ENCODE measurements at regions not wholly inside any gene's neighbourhood (a gene's known extent, or its start where the extent isn't known, plus 50 kb on each side); places are given as distances from the start of the nearest gene placed in this dataset.

- Histone ChIP-seq H4K20me1 (ENCODE audit: control insufficient read depth, insufficient read depth, low read length, poor library complexity, severe bottlenecking) (no peaks in the 10 kb centered on the region), H2AFZ (ENCODE audit: insufficient read depth, low read depth, low read length, poor library complexity, severe bottlenecking) (no peak overlapping the region), H3K9ac (ENCODE audit: low read length) (no peak overlapping the region), H3K27me3 (replicated peaks in 1 of 4; ENCODE audit: control extremely low read depth in 1 of 4, control insufficient read depth in 3 of 4, insufficient read depth in 4 of 4, low read length in 3 of 4) (peaks cover 0 to 34% (median 2%) of the 10 kb centered on the region in 4 experiments), H3K36me3 (replicated peaks in 1 of 2; ENCODE audit: control extremely low read depth in 1 of 2, control insufficient read depth in 1 of 2, extremely low read depth in 1 of 2, insufficient read depth in 2 of 2, low read length in 1 of 2) (no peaks in the 10 kb centered on the region), H3K79me2 (ENCODE audit: control insufficient read depth, insufficient read depth, low read length) (no peaks in the 10 kb centered on the region), H3K9me3 (ENCODE audit: control extremely low read depth in 1 of 3, control insufficient read depth in 2 of 3, insufficient read depth in 1 of 3, low read length in 2 of 3) (peaks cover 0 to 5% (median 0%) of the 10 kb centered on the region in 3 donors), H3K4me2 (replicated peaks; ENCODE audit: low read depth, low read length, poor library complexity, severe bottlenecking) (no peak overlapping the region), H3K4me3 (ENCODE audit: control extremely low read depth in 1 of 5, extremely low read depth in 1 of 5, insufficient read depth in 1 of 5, low read depth in 2 of 5, low read length in 4 of 5) (no peak overlapping the region), H3K27ac (ENCODE audit: low read length in 2 of 2) (no peak overlapping the region), H3K4me1 (ENCODE audit: control insufficient read depth in 2 of 2, insufficient read depth in 2 of 2, low read length in 2 of 2) (no peaks in the 10 kb centered on the region)
- intact Hi-C loops (cut with micrococcal nuclease) = no loop called here
- 93% methylated on average over 8 of the region's 11 CpGs for WGBS (ENCODE audit: insufficient coverage)
- Mint-ChIP-seq H3K27ac (no peak overlapping the region), H3K9me3 (ENCODE audit: insufficient read depth) (no peaks in the 10 kb centered on the region), H3K4me3 (no peak overlapping the region), H3K27me3 (peaks cover 48% of the 10 kb centered on the region), H3K4me1 (no peaks in the 10 kb centered on the region)
- CTCF ChIA-PET = interaction anchor here (1.0 kb wide), 1 partner anchor 13 kb away, joined by 3 read pairs; no protein-coding TSS in a partner anchor
- DNase-seq (no peak), ATAC-seq (ENCODE audit: low read depth) (no peak)
- POLR2A ChIA-PET = no interaction called here
- no peak for TF ChIP-seq EZH2 (IDR thresholded peaks at IDR 0.05; ENCODE audit: borderline replicate concordance, insufficient read depth, low read depth, low read length, poor library complexity, severe bottlenecking)
- TF ChIP-seq CTCF (IDR thresholded peaks at IDR 0.05) = no peak
Measured at GRCh38 chr10:78966182-78966787, 102.5 kb upstream of the ZMIZ1 start.

GRCh38 chr10:78966844-78967488, 101.8 kb upstream of the ZMIZ1 start:
- ATAC-seq (ENCODE audit: low read depth) (no peak), DNase-seq (no peak)
- Mint-ChIP-seq H3K9me3 (ENCODE audit: insufficient read depth) (no peaks in the 10 kb centered on the region), H3K27me3 (peaks cover 41% of the 10 kb centered on the region), H3K27ac (no peak overlapping the region), H3K4me1 (no peaks in the 10 kb centered on the region), H3K4me3 (no peak overlapping the region)
- Histone ChIP-seq H3K9ac (ENCODE audit: low read length) (no peak overlapping the region), H3K27ac (ENCODE audit: low read length in 2 of 2) (no peak overlapping the region), H3K9me3 (ENCODE audit: control extremely low read depth in 1 of 3, control insufficient read depth in 2 of 3, insufficient read depth in 1 of 3, low read length in 2 of 3) (peaks cover 0 to 5% (median 0%) of the 10 kb centered on the region in 3 donors), H2AFZ (ENCODE audit: insufficient read depth, low read depth, low read length, poor library complexity, severe bottlenecking) (no peak overlapping the region), H3K79me2 (ENCODE audit: control insufficient read depth, insufficient read depth, low read length) (no peaks in the 10 kb centered on the region), H3K27me3 (replicated peaks in 1 of 4; ENCODE audit: control extremely low read depth in 1 of 4, control insufficient read depth in 3 of 4, insufficient read depth in 4 of 4, low read length in 3 of 4) (peaks cover 0 to 34% (median 2%) of the 10 kb centered on the region in 4 experiments), H3K4me3 (ENCODE audit: control extremely low read depth in 1 of 5, extremely low read depth in 1 of 5, insufficient read depth in 1 of 5, low read depth in 2 of 5, low read length in 4 of 5) (no peak overlapping the region), H4K20me1 (ENCODE audit: control insufficient read depth, insufficient read depth, low read length, poor library complexity, severe bottlenecking) (no peaks in the 10 kb centered on the region), H3K4me1 (ENCODE audit: control insufficient read depth in 2 of 2, insufficient read depth in 2 of 2, low read length in 2 of 2) (no peaks in the 10 kb centered on the region), H3K4me2 (replicated peaks; ENCODE audit: low read depth, low read length, poor library complexity, severe bottlenecking) (no peak overlapping the region), H3K36me3 (replicated peaks in 1 of 2; ENCODE audit: control extremely low read depth in 1 of 2, control insufficient read depth in 1 of 2, extremely low read depth in 1 of 2, insufficient read depth in 2 of 2, low read length in 1 of 2) (no peaks in the 10 kb centered on the region)
- ChIA-PET POLR2A (no interaction called here), CTCF (interaction anchor here (1.0 kb wide), 1 partner anchor 13 kb away, joined by 3 read pairs; no protein-coding TSS in a partner anchor)
- intact Hi-C loops (cut with micrococcal nuclease) = no loop called here
- TF ChIP-seq CTCF (IDR thresholded peaks at IDR 0.05) = no peak
- no peak for TF ChIP-seq EZH2 (IDR thresholded peaks at IDR 0.05; ENCODE audit: borderline replicate concordance, insufficient read depth, low read depth, low read length, poor library complexity, severe bottlenecking)
- WGBS (ENCODE audit: insufficient coverage) = 100% methylated on average over 5 of the region's 8 CpGs
